ENCODE measurements at regions not wholly inside any gene's neighbourhood (a gene's known extent, or its start where the extent isn't known, plus 50 kb on each side); places are given as distances from the start of the nearest gene placed in this dataset.
"Not testable (repeated sequence)": the region's sequence is repeated elsewhere in the genome, so short reads cannot be mapped to it uniquely, and the experiment has no call there.

DNA sequence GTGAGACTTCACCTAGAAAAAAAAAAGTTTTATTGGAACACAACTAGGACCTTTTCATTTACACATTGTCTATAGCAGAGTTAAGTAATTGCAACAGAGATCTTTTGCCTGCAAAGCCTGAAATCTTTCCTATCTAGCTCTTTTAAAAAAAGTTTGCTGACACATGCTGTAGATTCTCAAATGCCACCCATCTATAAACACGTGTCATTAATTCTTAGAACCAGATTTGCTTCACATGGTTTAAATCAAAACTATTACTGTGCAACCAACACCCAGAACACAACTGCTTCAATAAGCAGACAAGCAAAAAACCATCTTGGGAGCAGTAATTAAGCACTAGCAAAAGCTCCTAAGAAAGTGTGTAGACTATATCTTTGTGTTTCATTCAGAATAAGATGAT is 55.0 kb downstream of the OXSM start:
- DNase-seq (ENCODE audit: low read depth): no peak

DNA sequence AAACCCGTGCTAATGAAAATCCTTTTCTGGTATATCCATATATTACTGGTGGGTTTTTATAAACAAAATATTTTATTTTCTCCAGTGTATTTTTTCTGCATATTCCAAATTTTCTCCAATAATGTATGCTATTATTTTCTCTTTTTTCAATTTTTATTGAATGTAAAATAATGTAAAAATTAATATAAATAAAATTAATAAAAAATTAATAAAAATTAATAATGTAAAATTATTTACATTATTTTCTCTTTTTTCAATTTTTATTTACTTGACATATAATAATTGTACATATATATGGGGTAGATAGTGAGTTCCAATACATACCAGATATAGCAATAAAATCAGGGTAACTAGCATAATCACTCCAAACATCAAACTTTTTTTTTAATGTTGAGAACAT is 56.4 kb downstream of the OXSM start:
- DNase-seq (ENCODE audit: low read depth): no peak

DNA sequence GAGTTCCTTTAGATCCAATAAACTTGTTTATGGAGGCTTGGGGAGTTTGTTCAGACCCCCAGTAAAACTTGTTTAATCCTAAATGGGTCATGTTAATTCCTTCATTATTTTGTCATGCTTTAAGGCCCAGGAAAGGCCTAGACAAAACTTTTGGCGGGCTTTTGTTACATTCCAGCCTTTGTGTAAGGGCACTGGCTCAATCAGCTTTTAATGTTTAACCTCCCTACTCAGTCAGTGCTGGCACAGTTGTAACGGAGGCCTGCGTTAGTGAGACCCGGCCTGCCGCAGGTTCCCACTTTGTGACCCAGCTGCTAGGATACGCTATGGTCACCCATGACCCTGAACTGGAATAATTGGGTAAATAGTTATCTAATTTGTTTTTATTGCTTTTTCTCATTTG is 59.2 kb downstream of the OXSM start:
- DNase-seq (ENCODE audit: low read depth): no peak

DNA sequence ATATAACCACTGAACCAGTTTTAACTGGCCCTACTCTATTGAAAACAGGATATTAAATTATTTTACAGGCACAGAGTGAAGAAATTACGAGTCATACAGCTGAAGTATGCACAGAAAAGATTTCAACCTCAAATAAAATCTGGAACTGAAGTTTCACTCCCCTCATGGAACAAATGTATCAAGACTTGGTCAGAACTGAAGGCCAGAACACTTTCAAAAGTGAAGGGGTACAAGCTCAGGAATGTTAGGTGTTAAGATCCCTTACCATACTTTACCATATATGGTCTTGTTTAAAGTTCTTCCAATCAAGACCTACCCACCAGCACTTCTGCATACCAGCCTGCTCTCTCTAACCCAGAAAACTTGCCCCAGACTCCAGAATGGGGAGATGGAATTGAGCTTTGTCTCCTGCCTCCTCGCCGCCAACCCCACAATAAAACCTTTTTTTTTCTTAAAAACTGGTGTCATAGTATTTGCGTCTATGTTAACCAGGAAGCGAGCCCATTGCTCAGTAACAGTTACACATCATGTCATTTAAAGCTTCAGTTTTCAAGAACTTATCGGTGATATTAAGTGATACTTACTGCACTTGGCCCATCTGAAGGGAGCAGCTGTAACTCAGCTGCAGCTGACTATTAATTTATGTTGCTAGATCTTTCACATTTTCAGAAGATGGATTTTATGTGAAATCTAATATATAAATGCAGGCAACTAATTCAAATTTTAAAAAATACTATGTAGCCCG is 59.9 kb downstream of the OXSM start:
- no peak for DNase-seq (ENCODE audit: low read depth)

DNA sequence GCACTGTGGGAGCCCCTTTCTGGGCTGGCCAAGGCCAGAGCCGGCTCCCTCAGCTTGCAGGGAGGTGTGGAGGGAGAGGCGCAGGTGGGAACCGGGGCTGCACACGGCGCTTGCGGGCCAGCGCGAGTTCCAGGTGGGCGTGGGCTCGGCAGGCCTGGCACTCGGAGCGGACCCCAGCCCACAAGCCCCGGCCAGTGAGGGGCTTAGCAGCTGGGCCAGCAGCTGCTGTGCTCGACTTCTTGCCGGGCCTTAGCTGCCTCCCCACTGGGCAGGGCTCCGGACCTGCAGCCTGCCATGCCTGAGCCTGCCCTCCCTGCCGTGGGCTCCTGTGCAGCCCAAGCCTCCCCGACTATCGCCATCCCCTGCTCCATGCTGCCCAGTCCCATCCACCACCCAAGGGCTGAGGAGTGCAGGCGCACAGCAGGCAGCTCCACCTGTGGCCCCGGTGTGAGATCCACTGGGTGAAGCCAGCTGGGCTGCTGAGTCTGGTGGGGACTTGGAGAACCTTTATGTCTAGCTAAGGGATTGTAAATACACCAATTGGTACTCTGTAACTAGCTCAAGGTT is 61.9 kb downstream of the OXSM start:
- DNase-seq (ENCODE audit: low read depth): not testable (repeated sequence)

DNA sequence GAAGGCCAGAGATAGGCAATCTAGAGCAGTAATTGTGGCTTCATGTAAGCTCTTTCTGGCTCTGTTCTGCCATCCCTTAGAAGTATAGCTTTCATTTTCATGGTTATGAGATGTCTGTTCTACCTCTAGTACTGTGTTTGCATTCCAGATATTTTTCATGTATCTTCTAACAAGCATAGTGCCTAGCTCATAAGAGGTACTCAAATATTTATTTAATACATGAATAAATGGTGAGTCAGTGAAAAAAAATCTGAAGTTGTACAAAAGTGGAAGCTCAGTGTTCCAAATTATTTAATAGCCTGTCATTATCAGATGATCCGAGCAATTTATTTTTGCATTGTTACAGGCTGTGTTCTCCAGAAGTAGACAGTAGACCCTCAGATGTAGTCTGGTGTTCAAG is 64.3 kb downstream of the OXSM start:
- no peak for DNase-seq (ENCODE audit: low read depth)

DNA sequence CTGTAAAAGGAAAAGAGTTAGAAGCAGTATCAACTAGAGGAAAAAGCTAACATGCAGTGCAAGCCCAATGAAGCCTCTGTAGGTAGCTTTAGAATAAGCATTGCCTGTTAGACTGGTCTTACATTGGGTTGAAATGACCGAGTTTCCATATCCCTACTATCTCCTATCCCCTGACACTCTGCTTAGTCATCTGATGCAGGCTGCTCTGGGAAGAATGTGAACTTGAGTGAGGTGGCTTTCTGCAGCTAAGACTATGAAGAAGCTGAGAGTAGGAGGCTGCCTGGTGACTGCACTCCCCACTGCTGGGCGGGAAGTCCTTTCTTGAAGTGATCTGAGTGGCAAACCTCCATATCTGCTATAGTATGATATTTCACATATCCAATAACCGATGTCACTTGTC is 64.7 kb downstream of the OXSM start:
- DNase-seq (ENCODE audit: low read depth): no peak

DNA sequence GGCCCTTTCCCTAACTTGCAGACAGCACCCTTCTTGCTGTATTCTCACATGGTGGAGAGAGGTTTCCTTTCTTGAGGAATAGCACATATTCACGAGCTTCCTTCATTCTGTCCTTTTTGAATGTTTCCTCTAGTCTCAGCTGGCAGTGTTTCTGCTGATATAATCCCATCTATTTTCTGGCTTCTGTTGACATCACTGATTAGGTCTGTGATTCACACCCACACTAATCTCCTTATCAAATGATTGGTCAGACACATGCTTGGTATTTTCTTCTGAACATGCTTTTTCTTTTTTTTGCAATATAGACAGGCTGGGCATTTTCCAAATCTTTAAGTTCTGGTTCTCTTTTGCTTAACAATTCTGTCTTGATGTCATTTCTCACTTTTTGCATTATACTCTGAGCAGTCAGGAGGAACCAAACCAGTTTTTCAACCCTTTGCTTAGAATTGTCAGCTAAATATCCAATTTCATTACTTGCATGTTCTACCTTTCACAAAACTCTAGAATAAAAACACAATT is 65.4 kb downstream of the OXSM start:
- DNase-seq (ENCODE audit: low read depth): no peak

DNA sequence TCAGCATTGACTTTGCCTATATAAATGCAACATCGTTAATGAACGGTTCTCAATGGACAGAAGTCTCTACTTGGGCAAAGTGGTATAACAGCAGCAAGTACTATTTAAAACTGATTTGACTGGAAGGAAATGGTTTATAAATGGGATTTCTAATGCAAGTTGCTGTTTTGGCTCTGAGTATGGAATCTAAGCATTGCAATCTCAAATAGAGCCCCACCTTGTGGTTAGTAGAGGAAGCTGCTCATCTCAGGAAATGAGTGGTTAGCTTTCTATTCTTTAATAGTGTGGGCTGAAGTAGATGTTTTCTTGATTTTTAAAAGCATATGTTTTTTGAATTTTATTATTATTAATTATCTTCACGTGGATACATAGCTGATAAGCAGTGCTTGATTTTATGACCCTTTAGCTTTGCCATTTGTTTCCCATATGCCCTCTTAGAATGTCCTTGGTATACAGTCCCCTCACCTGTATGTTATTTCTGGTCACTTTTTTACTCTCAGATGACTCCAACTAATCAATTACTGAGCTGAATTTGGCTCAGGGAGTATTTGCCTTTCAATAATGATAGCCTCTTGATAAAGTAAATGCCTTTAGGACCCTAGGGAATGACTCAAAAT is 67.1 kb downstream of the OXSM start:
- DNase-seq (ENCODE audit: low read depth): no peak

DNA sequence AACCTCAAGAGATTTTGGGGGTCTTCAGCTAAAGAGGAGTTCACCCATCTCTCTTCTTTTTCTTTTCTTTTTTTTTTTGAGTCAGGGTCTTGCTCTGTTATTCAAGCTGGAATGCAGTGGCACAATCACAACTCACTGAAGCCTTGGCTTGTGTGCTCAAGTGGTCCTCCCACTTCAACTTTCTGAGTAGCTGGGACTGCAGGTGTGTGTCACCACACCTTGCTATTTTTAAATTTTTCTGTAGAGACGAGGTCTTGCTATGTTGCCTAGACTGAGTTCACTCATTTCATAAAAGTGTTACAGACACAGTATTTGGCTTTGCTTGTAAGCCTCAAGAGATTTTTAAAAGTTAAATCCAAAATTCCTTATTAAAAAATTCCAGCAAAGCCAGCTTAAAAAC is 71.7 kb downstream of the OXSM start:
- DNase-seq (ENCODE audit: low read depth): no peak

DNA sequence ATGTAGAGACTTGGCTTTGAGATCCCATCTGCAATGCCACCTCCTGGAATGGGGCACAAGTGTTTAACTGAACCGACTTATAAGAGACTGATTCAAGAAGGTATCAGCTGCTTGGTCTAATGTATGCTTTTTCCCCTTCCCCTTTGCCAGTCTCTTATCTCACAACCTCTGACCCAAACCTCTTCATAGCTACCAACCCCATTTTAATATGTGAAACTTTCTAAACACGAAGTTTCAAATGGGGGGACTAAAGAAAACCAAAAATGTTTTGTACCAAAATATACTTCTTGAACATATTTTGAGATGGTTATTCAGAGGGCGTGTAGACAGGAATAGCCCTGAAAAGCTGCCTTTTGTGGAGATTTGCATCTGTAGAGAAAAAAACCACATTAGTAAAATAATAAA is 73.1 kb downstream of the OXSM start:
- no peak for DNase-seq (ENCODE audit: low read depth)

DNA sequence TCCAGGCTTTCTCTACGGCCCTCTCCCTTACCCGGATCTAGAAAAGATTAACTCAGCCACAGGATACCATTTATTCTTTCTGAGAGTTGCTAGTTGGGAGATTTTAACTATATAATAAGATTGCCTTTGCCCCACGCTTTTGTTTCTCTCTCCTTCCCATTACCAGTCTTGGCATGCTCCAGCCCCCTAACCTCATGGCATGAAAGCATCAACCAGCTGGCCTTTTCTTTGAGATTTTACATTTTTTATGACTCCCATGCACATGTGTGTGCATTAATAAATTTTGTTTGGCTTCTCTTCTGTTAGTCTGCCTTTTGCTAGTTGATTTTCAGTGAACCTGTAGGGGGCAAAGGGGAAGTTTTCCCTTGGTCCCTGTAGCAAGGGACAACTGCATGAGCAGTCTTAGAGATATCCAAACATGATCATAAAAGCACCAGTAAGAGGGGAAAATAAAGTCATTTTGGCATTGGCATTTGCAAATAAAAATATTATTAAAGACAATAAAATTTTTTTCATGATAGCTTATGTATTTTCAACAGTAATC is 73.6 kb downstream of the OXSM start:
- no peak for DNase-seq (ENCODE audit: low read depth)

DNA sequence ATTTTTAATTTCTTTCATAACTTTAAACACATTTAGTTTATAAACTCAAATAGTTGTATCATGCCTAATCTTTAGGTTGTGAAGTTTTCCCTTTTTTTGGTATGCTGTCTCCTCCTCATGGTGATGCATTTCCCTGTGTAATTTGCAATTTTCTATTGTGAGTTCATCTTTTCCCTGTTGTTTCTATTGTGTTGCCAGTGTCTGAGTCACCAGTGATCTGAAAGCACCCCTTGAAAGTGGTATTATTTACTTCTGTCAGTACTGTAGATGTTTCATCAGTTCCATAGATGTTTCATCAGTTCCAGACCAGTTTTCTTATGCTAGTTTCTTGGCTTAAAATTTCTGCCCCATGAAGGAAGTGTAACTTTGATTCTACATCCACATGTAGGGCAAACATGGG is 80.6 kb downstream of the OXSM start:
- no peak for DNase-seq (ENCODE audit: low read depth)

DNA sequence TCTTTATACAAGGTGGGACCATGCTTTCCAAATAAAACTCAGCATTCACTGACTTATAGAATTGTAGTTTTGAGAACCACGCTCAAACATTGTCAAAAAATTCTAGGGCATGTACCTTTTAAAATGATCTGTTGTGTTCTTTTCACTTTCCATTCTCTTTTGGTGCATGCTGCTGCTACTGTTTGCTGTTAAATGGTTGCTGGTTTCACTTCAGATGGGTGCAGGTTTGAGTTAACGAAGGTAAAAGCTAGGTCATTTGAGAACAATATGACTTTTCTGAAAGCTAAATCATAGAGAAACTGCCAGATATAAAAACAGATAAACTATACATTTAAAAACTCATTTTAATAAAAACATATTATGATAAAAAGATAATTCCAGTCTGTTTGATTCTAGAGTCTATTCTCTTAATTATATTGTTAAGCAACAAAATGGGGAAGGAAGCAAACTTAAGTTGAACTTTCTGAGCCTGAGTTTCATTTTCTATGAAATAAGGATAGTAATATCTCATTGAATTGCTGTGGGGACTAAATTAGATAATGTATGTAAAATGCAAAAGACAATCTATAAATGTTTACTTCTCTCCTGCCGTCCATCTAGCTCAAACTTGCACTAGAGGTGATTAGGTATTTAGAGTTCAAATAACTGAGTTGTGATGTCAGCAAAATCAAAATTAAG is 82.4 kb downstream of the OXSM start:
- no peak for DNase-seq (ENCODE audit: low read depth)

DNA sequence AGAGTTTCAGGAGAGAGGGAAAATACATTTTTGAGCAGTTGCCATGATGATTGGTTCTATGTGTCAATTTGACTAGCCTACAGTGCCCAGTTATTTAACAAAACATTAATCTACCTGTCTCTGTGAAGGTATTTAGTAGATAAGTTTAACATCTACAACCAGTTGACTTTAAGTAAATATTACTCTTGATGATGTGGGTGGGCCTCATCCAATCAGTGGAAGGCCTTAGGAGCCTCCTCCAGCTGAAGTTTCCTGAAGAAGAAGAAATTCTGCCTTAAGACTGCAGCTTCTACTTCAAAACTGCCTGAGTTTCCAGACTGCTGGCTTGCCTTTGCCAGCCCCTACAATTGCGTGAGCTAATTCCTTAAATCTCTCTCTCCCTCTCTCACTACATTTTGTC is 93.6 kb downstream of the OXSM start:
- no peak for DNase-seq (ENCODE audit: low read depth)

DNA sequence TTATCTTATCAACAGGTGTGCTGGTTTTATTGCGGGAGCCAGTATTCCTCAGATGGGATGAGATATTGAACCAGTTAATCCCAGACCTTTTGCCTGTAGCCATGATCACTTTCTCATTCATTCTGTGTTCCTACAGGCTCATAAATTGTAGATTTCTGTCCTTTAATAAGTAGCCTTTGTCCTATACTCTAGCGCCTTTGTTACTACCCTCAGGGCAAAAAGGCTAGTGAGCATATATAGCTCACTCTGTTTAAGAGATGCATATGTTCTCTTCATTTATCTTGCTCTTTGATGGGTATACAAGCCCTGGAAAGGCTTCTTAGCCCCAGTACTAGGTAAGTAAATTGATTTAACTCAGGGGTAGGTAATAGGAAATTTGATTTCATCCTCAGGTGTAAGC is 95.1 kb downstream of the OXSM start:
- no peak for DNase-seq (ENCODE audit: low read depth)

DNA sequence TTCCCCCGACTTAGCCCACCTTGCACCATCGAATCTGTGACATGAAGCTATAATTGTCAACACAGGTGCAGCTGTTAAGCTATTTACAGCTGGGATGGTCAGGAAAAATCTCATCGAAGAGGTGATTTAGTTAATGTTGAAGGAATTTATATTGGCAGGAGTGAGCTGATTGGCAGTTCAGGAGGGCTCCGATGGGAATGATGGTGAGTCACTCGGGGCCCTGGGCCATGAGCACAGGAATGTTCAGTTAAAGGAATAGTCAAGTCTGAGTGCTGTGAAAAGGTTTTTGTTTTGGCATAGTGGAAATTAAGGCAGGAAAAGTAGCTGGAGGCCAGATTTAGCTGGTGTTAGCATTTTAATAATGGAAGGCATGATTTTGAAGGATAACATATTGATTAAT is 95.7 kb downstream of the OXSM start:
- DNase-seq (ENCODE audit: low read depth): no peak

DNA sequence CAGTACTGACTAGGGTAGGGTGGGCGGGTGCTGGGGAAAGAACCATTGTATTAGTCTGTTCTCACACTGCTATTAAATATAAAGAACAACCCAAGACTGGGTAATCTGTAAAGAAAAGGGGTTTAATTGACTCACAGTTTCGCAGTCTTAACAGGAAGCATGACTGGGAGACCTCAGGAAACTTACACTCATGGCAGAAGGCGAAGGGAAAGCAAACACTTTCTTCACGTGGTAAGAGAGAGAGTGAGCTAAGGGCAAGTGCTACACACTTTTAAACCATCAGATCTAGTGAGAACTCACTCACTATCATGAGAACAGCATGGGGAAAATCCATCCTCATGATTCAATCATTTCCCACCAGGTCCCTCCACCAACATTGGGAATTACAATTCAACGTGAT is 98.0 kb downstream of the OXSM start:
- no peak for DNase-seq (ENCODE audit: low read depth)

DNA sequence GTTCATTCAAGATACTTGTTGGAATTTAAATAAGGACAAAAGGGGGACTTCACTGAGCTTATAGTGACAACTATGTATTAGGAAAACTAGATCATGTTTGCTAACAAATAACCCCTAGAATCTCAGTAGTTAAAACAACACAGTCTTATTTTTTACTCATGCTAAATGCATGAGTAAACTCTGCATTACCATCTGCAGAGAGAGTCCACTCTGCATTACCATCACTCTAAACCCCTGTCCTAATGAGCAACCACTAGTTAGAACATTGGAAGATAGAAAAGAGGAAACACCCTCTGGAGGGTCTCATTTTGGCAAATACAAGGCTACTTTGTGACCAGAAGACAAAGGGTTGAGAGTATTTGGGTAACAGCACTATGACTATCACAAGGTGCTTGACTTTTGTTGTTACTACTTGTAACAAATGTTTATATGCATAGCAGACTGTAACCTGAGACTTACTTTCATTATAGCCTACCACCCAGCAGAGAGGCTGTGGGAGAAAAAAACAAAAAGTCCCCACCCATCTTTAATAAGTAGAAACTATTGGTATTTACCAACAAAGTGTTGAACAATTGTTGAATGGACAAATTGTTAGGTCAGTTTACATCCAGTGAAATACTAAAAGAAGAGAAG is 99.1 kb downstream of the OXSM start:
- DNase-seq (ENCODE audit: low read depth): no peak

DNA sequence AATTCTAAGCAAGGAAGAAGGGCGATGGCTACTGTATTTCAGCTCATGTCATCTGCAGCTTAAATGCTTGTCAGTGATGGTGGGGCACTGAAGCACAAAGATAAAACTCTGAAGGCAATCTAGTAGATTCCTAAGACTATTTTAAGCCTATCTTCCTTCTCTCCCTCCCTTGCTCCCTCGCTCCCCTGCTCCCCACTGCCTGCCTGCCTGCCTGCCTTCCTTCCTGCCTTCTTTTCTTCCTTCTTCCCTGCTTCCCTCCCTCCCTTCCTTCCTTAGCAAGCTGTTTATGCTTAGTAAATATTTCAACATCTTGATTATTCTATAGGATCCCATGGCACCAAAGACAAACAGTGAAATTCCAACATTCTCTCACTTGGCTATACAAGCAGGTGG is 99.6 kb downstream of the OXSM start:
- no peak for DNase-seq (ENCODE audit: low read depth)

DNA sequence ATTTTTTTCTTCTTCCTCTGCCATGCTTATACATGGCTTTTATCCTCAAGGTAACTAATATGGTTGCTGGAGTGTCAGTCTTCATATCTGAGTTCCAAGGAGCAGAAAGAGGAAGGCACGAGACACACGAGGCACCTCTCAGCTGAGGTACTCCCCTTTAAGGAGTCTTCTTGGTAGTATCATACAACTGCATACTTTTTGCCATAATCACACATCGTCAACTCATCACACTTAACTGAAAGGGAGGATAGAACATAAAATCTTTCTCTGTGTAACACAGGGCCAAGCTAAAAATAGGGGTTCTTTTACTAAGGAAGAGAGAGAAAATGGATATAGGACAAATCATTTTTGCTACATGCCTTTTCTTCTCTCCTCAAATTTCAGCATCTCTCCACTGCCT is 104.2 kb downstream of the OXSM start:
- no peak for DNase-seq (ENCODE audit: low read depth)

DNA sequence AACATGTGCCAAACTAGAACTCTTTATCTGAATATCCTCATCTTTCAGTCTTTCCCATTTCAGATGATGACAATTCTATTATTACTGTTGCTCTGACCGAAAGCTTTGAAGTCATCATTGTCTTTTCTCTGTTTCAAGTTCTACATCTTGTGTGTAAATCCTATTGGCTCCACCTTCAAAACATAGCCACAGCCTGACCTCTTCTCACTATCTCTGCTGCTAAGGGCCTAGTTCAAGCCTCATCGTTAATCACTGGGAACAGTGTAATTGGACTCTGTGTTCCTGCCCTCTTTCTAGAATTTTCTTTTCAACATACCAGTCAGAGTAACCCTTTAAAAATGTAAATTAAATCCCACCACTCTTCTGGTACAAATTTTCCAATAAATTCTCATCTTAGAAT is 105.1 kb downstream of the OXSM start:
- no peak for DNase-seq (ENCODE audit: low read depth)
